ENCODE measurements at regions not wholly inside any gene's neighbourhood (a gene's known extent, or its start where the extent isn't known, plus 50 kb on each side); places are given as distances from the start of the nearest gene placed in this dataset.

GRCh38 chr3:28674212-28674611 lies 325.6 kb upstream of the AZI2 start:
- Histone ChIP-seq H3K4me2 (ENCODE audit: low read length) (no peak overlapping the region), H3K4me3 (replicated peaks in 1 of 2; ENCODE audit: low read depth in 1 of 2, low read length in 2 of 2) (no peak overlapping the region), H3K79me2 (ENCODE audit: insufficient read depth, low read length) (no peaks in the 10 kb centered on the region), H3K27me3 (ENCODE audit: insufficient read depth, low read length) (peaks cover 16% of the 10 kb centered on the region; the same call in 1 of the 2 replicates), H3K9me3 (ENCODE audit: control insufficient read depth in 1 of 2, insufficient read depth in 1 of 2, low read depth in 1 of 2, low read length in 2 of 2) (no peaks in the 10 kb centered on the region), H3K4me1 (ENCODE audit: control insufficient read depth in 1 of 2, insufficient read depth in 2 of 2, low read length in 2 of 2) (no peaks in the 10 kb centered on the region), H3K27ac (ENCODE audit: low read depth, low read length) (no peak overlapping the region), H3K36me3 (ENCODE audit: control insufficient read depth in 1 of 2, insufficient read depth in 2 of 2, low read length in 2 of 2) (no peaks in the 10 kb centered on the region), H4K20me1 (ENCODE audit: insufficient read depth) (no peaks in the 10 kb centered on the region), H3K9ac (ENCODE audit: low read length) (no peak overlapping the region), H2AFZ (ENCODE audit: low read depth, low read length, poor library complexity, severe bottlenecking) (no peak overlapping the region), H3K9me2 (ENCODE audit: insufficient read depth) (no peaks in the 10 kb centered on the region)
- DNase-seq (ENCODE audit: low read depth, low spot score) (no peak), ATAC-seq (no peak)
- POLR2A ChIA-PET = no interaction called here
- RAD21 ChIA-PET (ENCODE audit: low non-redundant PET in 1 of 2, low total read pairs in 2 of 2, uncharacterized antibody in 2 of 2, unreplicated experiment in 2 of 2) = no interaction called here
- CTCF ChIA-PET = no interaction called here
- no peak for TF ChIP-seq EGR1 (IDR thresholded peaks at IDR 0.05; ENCODE audit: low read depth)
- TF ChIP-seq ZBTB33 (IDR thresholded peaks at IDR 0.05; ENCODE audit: extremely low read depth, insufficient replicate concordance, low read length) = no peak
- TF ChIP-seq RAD21 (IDR thresholded peaks at IDR 0.05; ENCODE audit: low read depth) = no peak
- no peak for TF ChIP-seq ZFX (IDR thresholded peaks at IDR 0.05)
- TF ChIP-seq REST (IDR thresholded peaks at IDR 0.05; ENCODE audit: low read depth) = no peak
- no peak for TF ChIP-seq EZH2 (IDR thresholded peaks at IDR 0.05)
- TF ChIP-seq ZNF274 (IDR thresholded peaks at IDR 0.05; ENCODE audit: low read depth, low read length) = no peak
- TF ChIP-seq CEBPB (IDR thresholded peaks at IDR 0.05; ENCODE audit: low read depth) = no peak
- TF ChIP-seq POLR2A (IDR thresholded peaks at IDR 0.05; ENCODE audit: borderline replicate concordance, extremely low read depth, insufficient read depth, insufficient read length) = no peak
- TF ChIP-seq POLR2AphosphoS5 (IDR thresholded peaks at IDR 0.05; ENCODE audit: low read depth, low read length) = no peak
- BruUV-seq (replicated peaks) = no TSS peak
- intact Hi-C loops (cut with micrococcal nuclease) = no loop called here

Data from HCT116 (cell line).